ENCODE measurements at regions not wholly inside any gene's neighbourhood (a gene's known extent, or its start where the extent isn't known, plus 50 kb on each side); places are given as distances from the start of the nearest gene placed in this dataset.

DNA sequence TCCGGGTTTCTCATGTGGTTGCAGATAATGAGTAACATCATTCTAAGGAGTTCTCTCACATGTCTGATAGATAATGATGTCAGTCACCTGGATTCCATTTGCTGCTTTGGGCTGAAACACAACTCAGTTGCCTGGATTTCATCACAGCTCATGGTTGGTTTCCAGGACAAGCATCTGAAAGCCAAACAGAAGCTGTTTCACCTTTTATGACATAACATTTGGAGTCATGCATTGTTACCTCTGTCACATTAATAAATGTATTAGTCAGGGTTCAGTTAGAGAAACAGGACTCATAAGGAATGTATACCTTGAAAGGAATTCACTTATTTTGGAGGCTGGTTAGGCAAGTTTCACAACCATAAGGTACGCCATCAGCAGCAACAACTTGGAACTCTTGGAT lies 251.9 kb upstream of the ATXN7L3B start:
- TF ChIP-seq POLR2A (IDR thresholded peaks at IDR 0.05), result no peak
- TF ChIP-seq, protein P1, sequence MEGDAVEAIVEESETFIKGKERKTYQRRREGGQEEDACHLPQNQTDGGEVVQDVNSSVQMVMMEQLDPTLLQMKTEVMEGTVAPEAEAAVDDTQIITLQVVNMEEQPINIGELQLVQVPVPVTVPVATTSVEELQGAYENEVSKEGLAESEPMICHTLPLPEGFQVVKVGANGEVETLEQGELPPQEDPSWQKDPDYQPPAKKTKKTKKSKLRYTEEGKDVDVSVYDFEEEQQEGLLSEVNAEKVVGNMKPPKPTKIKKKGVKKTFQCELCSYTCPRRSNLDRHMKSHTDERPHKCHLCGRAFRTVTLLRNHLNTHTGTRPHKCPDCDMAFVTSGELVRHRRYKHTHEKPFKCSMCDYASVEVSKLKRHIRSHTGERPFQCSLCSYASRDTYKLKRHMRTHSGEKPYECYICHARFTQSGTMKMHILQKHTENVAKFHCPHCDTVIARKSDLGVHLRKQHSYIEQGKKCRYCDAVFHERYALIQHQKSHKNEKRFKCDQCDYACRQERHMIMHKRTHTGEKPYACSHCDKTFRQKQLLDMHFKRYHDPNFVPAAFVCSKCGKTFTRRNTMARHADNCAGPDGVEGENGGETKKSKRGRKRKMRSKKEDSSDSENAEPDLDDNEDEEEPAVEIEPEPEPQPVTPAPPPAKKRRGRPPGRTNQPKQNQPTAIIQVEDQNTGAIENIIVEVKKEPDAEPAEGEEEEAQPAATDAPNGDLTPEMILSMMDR (IDR thresholded peaks at IDR 0.05), result no peak
